DOHH2 (cell line): ENCODE measurements at regions not wholly inside any gene's neighbourhood (a gene's known extent, or its start where the extent isn't known, plus 50 kb on each side); places are given as distances from the start of the nearest gene placed in this dataset.

Experiments used
- H3F3A ChIP-seq: fragments of 200-600 bp; sonication (generic), shearing (Covaris generic); 2 replicates; pipeline ENCODE4 v1.6.0; 2016; ENCODE audit warnings: antibody characterized with exemption, mild to moderate bottlenecking; ENCODE audit not compliant: control insufficient read depth, insufficient read depth
- H3K27ac ChIP-seq: fragments of 200-600 bp; sonication (generic); 2 replicates; pipeline ENCODE4 v1.5.1; 2014; ENCODE audit warnings: low read depth, mild to moderate bottlenecking, low read length, moderate library complexity
- H3K27me3 ChIP-seq: fragments of 200-600 bp; sonication (generic); 2 replicates; pipeline ENCODE4 v1.6.1; 2014; ENCODE audit warnings: mild to moderate bottlenecking, low read length, mixed read lengths; ENCODE audit not compliant: control insufficient read depth
- H3K36me3 ChIP-seq: fragments of 200-600 bp; sonication (generic); 2 replicates; pipeline ENCODE4 v1.6.1; 2014; ENCODE audit warnings: mild to moderate bottlenecking, low read length, moderate library complexity, mixed read lengths; ENCODE audit not compliant: control insufficient read depth
- H3K4me1 ChIP-seq: fragments of 200-600 bp; sonication (generic); 2 replicates; pipeline ENCODE4 v1.6.1; 2014; ENCODE audit warnings: mild to moderate bottlenecking, low read length, mixed read lengths; ENCODE audit not compliant: control insufficient read depth
- H3K4me2 ChIP-seq: fragments of 200-600 bp; sonication (generic); 2 replicates; pipeline ENCODE4 v1.6.0; 2014; ENCODE audit warnings: mild to moderate bottlenecking, low read length, moderate library complexity
- H3K4me3 ChIP-seq: fragments of 200-600 bp; sonication (generic); 2 replicates; pipeline ENCODE4 v1.5.1; 2014; ENCODE audit warnings: mild to moderate bottlenecking, low read length, mixed read lengths
- H3K79me2 ChIP-seq: fragments of 200-600 bp; sonication (generic); 2 replicates; pipeline ENCODE4 v1.6.1; 2014; ENCODE audit warnings: mild to moderate bottlenecking, low read length, mixed read lengths; ENCODE audit not compliant: control insufficient read depth
- H3K9me2 ChIP-seq: fragments of 200-600 bp; sonication (generic); replicated peaks from 2 replicates; pipeline ENCODE4 v1.6.1; 2014; ENCODE audit warnings: mild to moderate bottlenecking, low read length, mixed read lengths; ENCODE audit not compliant: control insufficient read depth
- H3K9me3 ChIP-seq: fragments of 200-600 bp; sonication (generic); 2 replicates; pipeline ENCODE4 v1.6.1; 2014; ENCODE audit warnings: antibody characterized with exemption, low read length, mixed read lengths; ENCODE audit not compliant: control insufficient read depth, insufficient read depth
- H4K20me1 ChIP-seq: fragments of 200-600 bp; sonication (generic); 2 replicates; pipeline ENCODE4 v1.6.0; 2014; ENCODE audit warnings: low read depth, mild to moderate bottlenecking, antibody characterized with exemption, low read length, moderate library complexity; ENCODE audit not compliant: control insufficient read depth, insufficient read depth
- CTCF ChIP-seq: fragments of 200-600 bp; sonication (generic); IDR thresholded peaks from one replicate; pipeline ENCODE4 v1.5.1; 2014; ENCODE audit warnings: antibody characterized with exemption, mild to moderate bottlenecking, low read depth, low read length; ENCODE audit not compliant: poor library complexity, severe bottlenecking
- EZH2phosphoT487 ChIP-seq: fragments of 200-600 bp; sonication (generic); IDR thresholded peaks from 2 replicates; pipeline ENCODE4 v1.6.1; 2017; ENCODE audit warnings: borderline replicate concordance, mild to moderate bottlenecking, antibody characterized with exemption, low read length, moderate library complexity, mixed read lengths

DNA sequence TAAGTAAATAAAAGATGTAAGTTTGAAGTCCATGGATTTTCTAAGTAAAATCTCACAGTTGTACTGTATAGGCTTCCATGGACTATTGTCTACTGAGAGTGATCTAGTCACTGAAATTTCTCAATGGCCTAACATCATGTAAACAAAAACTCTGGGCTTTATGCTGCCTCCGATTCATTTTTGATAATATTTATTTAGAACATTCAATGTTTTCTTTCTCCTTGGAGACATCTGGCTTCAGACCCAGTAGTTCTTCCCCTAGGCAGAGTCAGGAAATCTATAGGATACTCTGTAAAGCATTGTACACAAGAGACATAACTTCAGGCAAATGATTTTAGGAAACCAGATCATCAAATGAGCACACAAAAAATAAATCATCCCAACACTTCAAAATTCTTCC lies 1208.6 kb upstream of the ZEB2 start:
- H3K27me3 ChIP-seq = no peaks in the 10 kb centered on the region
- H3F3A ChIP-seq = no peaks in the 10 kb centered on the region
- H3K4me1 ChIP-seq = no peaks in the 10 kb centered on the region
- no peaks in the 10 kb centered on the region for H3K36me3 ChIP-seq
- peaks cover 3% of the 10 kb centered on the region for H3K9me3 ChIP-seq
- H3K79me2 ChIP-seq = no peaks in the 10 kb centered on the region
- no peak overlapping the region for H3K4me2 ChIP-seq
- no peak for TF ChIP-seq CTCF
- TF ChIP-seq EZH2phosphoT487 = no peak
- H3K9me2 ChIP-seq = no peaks in the 10 kb centered on the region
- H4K20me1 ChIP-seq = no peaks in the 10 kb centered on the region
- H3K4me3 ChIP-seq = no peak overlapping the region
- H3K27ac ChIP-seq = no peak overlapping the region

GRCh38 chr2:145725876-145726275 lies 1206.0 kb upstream of the ZEB2 start:
- H4K20me1 ChIP-seq = no peaks in the 10 kb centered on the region
- H3K27ac ChIP-seq = no peak overlapping the region
- no peaks in the 10 kb centered on the region for H3K36me3 ChIP-seq
- H3K4me3 ChIP-seq = no peak overlapping the region
- no peak overlapping the region for H3K4me2 ChIP-seq
- no peaks in the 10 kb centered on the region for H3K4me1 ChIP-seq
- H3K9me3 ChIP-seq = peaks cover 3% of the 10 kb centered on the region
- TF ChIP-seq CTCF (no peak), EZH2phosphoT487 (no peak)
- H3F3A ChIP-seq = no peaks in the 10 kb centered on the region
- H3K79me2 ChIP-seq = no peaks in the 10 kb centered on the region
- H3K27me3 ChIP-seq = no peaks in the 10 kb centered on the region
- H3K9me2 ChIP-seq = no peaks in the 10 kb centered on the region

DNA sequence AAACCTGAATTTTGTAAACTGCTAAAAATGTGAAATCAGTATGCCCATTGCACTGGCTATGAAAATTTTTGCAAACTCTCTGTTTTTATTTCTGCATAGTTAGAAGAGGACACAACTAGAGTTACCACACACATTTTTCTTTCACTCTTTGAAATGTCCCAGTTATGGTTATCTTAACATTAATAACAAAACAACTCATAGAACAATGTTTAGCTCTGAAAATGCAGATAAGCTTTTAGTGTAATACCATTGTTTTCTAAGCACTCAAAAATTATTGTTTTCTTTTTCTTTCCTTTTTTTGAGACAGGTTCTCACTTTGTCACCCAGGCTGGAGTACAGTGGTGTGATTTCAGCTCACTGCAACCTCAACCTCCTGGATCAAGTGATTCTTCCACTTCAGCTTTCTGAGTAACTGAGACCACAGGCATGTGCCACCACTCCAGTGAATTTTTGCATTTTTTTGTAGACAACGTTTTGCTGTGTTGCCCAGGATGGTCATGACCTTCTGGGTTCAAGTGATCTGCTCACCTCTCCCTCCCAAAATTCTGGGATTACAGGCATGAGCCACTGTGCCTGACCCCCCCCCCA lies 1204.5 kb upstream of the ZEB2 start:
- H3K36me3 ChIP-seq = no peaks in the 10 kb centered on the region
- H3F3A ChIP-seq = no peaks in the 10 kb centered on the region
- H4K20me1 ChIP-seq = no peaks in the 10 kb centered on the region
- H3K27ac ChIP-seq = no peak overlapping the region
- H3K4me2 ChIP-seq = no peak overlapping the region
- H3K4me3 ChIP-seq = no peak overlapping the region
- no peaks in the 10 kb centered on the region for H3K4me1 ChIP-seq
- TF ChIP-seq CTCF = no peak
- TF ChIP-seq EZH2phosphoT487 = no peak
- H3K27me3 ChIP-seq = no peaks in the 10 kb centered on the region
- no peaks in the 10 kb centered on the region for H3K79me2 ChIP-seq
- H3K9me3 ChIP-seq = peaks cover 3% of the 10 kb centered on the region
- no peaks in the 10 kb centered on the region for H3K9me2 ChIP-seq

DNA sequence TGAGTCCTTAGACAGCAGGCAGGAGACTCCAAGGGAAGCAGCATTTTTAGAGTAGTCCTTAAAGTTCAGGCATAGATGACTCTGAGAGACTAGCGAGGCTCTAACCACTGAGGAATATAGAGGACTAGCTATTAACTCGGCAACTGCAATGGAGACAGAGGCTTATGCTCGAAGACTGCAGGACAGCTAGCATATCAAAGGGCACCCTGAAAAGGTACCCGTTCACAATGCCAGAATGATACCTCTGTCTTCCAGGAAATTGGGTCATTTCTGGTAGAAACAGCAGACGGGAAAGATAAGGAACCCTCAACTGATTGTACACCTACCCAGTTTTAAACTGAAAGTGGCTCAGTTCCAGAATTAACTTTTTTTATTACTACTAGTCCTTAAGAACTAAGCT lies 1204.0 kb upstream of the ZEB2 start:
- Histone ChIP-seq H3K27ac (no peak overlapping the region), H3K36me3 (no peaks in the 10 kb centered on the region), H3K9me3 (peaks cover 3% of the 10 kb centered on the region), H3K4me2 (no peak overlapping the region), H3K27me3 (no peaks in the 10 kb centered on the region), H3F3A (no peaks in the 10 kb centered on the region), H4K20me1 (no peaks in the 10 kb centered on the region), H3K4me3 (no peak overlapping the region), H3K4me1 (no peaks in the 10 kb centered on the region), H3K79me2 (no peaks in the 10 kb centered on the region), H3K9me2 (no peaks in the 10 kb centered on the region)
- TF ChIP-seq EZH2phosphoT487 = no peak
- TF ChIP-seq CTCF = no peak
